H9 (cell line): ENCODE measurements at regions not wholly inside any gene's neighbourhood (a gene's known extent, or its start where the extent isn't known, plus 50 kb on each side); places are given as distances from the start of the nearest gene placed in this dataset.

Experiments
- DNase-seq: peaks from one replicate; pipeline ENCODE4 v3.0.0-alpha.2; 2017
- H2AFZ ChIP-seq: one replicate; pipeline ENCODE4 v1.6.1; 2013; ENCODE audit warnings: mild to moderate bottlenecking, low read length, control low read depth, moderate library complexity
- H2AK5ac ChIP-seq: 2 replicates; pipeline ENCODE4 v1.6.1; 2013; ENCODE audit warnings: low read length, control low read depth, mixed read lengths; ENCODE audit not compliant: insufficient read length
- H2BK120ac ChIP-seq: one replicate; pipeline ENCODE4 v1.6.1; 2013; ENCODE audit warnings: low read depth, mild to moderate bottlenecking, low read length, control low read depth, inconsistent platforms; ENCODE audit not compliant: poor library complexity, severe bottlenecking
- H2BK12ac ChIP-seq: 2 replicates; pipeline ENCODE4 v1.6.1; 2013; ENCODE audit warnings: low read length, control low read depth, mixed read lengths, low read depth; ENCODE audit not compliant: insufficient read length
- H2BK15ac ChIP-seq: 2 replicates; pipeline ENCODE4 v1.6.1; 2013; ENCODE audit warnings: low read depth, low read length, control low read depth
- H2BK20ac ChIP-seq: one replicate; pipeline ENCODE4 v1.6.1; 2013; ENCODE audit warnings: low read depth, mild to moderate bottlenecking, low read length, control low read depth, inconsistent platforms; ENCODE audit not compliant: poor library complexity, severe bottlenecking
- H2BK5ac ChIP-seq: 2 replicates; pipeline ENCODE4 v1.6.1; 2013; ENCODE audit warnings: low read length, control low read depth, mixed read lengths; ENCODE audit not compliant: insufficient read length
- H3K14ac ChIP-seq: 2 replicates; pipeline ENCODE4 v1.6.1; 2013; ENCODE audit warnings: low read length, control low read depth; ENCODE audit not compliant: insufficient read depth
- H3K18ac ChIP-seq: 2 replicates; pipeline ENCODE4 v1.6.1; 2013; ENCODE audit warnings: low read depth, mild to moderate bottlenecking, mixed read lengths, low read length, control low read depth; ENCODE audit not compliant: insufficient read length
- H3K23ac ChIP-seq: 2 replicates; pipeline ENCODE4 v1.6.1; 2013; ENCODE audit warnings: low read length, control low read depth, mixed read lengths, low read depth; ENCODE audit not compliant: insufficient read length
- H3K23me2 ChIP-seq: 2 replicates; pipeline ENCODE4 v1.6.1; 2013; ENCODE audit warnings: low read depth, mild to moderate bottlenecking, mixed read lengths, low read length, control low read depth; ENCODE audit not compliant: insufficient read length, poor library complexity, severe bottlenecking
- H3K27ac ChIP-seq: 2 replicates; pipeline ENCODE4 v1.5.1; 2013; ENCODE audit warnings: low read length, control low read depth, mixed read lengths, low read depth; ENCODE audit not compliant: insufficient read length
- H3K27me3 ChIP-seq: 2 replicates; pipeline ENCODE4 v1.6.1; 2013; ENCODE audit warnings: low read length, control low read depth, inconsistent platforms; ENCODE audit not compliant: insufficient read depth
- H3K4ac ChIP-seq: 2 replicates; pipeline ENCODE4 v1.6.1; 2013; ENCODE audit warnings: low read depth, mild to moderate bottlenecking, control low read depth, inconsistent platforms, low read length, moderate library complexity
- H3K4me1 ChIP-seq: 2 replicates; pipeline ENCODE4 v1.6.1; 2013; ENCODE audit warnings: low read length, control low read depth, inconsistent platforms; ENCODE audit not compliant: insufficient read depth
- H3K4me2 ChIP-seq: 2 replicates; pipeline ENCODE4 v1.6.1; 2013; ENCODE audit warnings: low read length, control low read depth, mixed read lengths; ENCODE audit not compliant: insufficient read length, insufficient read depth
- H3K56ac ChIP-seq: 2 replicates; pipeline ENCODE4 v1.6.1; 2013; ENCODE audit warnings: low read depth, mild to moderate bottlenecking, mixed read lengths, low read length, control low read depth; ENCODE audit not compliant: insufficient read length
- H3K79me1 ChIP-seq: 2 replicates; pipeline ENCODE4 v1.6.1; 2013; ENCODE audit warnings: low read depth, mild to moderate bottlenecking, moderate library complexity, low read length, control low read depth, inconsistent platforms; ENCODE audit not compliant: insufficient read depth, poor library complexity, severe bottlenecking
- H3K79me2 ChIP-seq: 2 replicates; pipeline ENCODE4 v1.6.1; 2013; ENCODE audit warnings: low read length, control low read depth, inconsistent platforms; ENCODE audit not compliant: insufficient read depth
- H3K9ac ChIP-seq: 2 replicates; pipeline ENCODE4 v1.6.1; 2013; ENCODE audit warnings: low read length, control low read depth, mixed read lengths; ENCODE audit not compliant: insufficient read length; ENCODE audit errors: extremely low read depth
- H3K9me3 ChIP-seq: one replicate; pipeline ENCODE4 v1.6.1; 2013; ENCODE audit warnings: low read depth, low read length, inconsistent platforms; ENCODE audit not compliant: control insufficient read depth
- H3T11ph ChIP-seq: one replicate; pipeline ENCODE4 v1.6.1; 2013; ENCODE audit warnings: mild to moderate bottlenecking, low read length, control low read depth, inconsistent platforms
- H4K20me1 ChIP-seq: one replicate; pipeline ENCODE4 v1.6.1; 2013; ENCODE audit not compliant: control insufficient read depth, insufficient read length, insufficient read depth
- H4K5ac ChIP-seq: 2 replicates; pipeline ENCODE4 v1.6.1; 2013; ENCODE audit warnings: low read depth, mild to moderate bottlenecking, mixed read lengths, low read length, control low read depth; ENCODE audit not compliant: insufficient read length
- H4K8ac ChIP-seq: replicated peaks from 2 replicates; pipeline ENCODE4 v1.6.1; 2013; ENCODE audit warnings: low read length, control low read depth, mixed read lengths, low read depth; ENCODE audit not compliant: insufficient read length
- H4K91ac ChIP-seq: 2 replicates; pipeline ENCODE4 v1.6.1; 2013; ENCODE audit warnings: low read depth, mild to moderate bottlenecking, moderate library complexity, mixed read lengths, low read length, control low read depth; ENCODE audit not compliant: insufficient read length
- H3K27ac Mint-ChIP-seq, 3 experiments: 2 replicates in 2 of 3; 3 replicates in 1 of 3; pipeline ENCODE4 v1.8.0; 2020 to 2021; ENCODE audit warnings: mixed read lengths in 3 of 3, mild to moderate bottlenecking in 1 of 3, moderate library complexity in 1 of 3
- H3K27me3 Mint-ChIP-seq: 2 replicates; pipeline ENCODE4 v1.8.0; 2021; ENCODE audit warnings: low read depth, mild to moderate bottlenecking, moderate library complexity, mixed read lengths
- H3K36me3 Mint-ChIP-seq, 3 experiments: 2 replicates in 2 of 3; 3 replicates in 1 of 3; pipeline ENCODE4 v1.8.0; 2020 to 2021; ENCODE audit warnings: low read depth in 3 of 3, mixed read lengths in 3 of 3; ENCODE audit not compliant: insufficient read depth in 1 of 3
- H3K4me1 Mint-ChIP-seq, 2 experiments: 2 replicates each; pipeline ENCODE4 v1.8.0; 2020; ENCODE audit warnings: mixed read lengths in 2 of 2
- H3K4me3 Mint-ChIP-seq, 2 experiments: 2 replicates in 1 of 2; 3 replicates in 1 of 2; pipeline ENCODE4 v1.8.0; 2020 to 2021; ENCODE audit warnings: mild to moderate bottlenecking in 2 of 2, mixed read lengths in 2 of 2, moderate library complexity in 1 of 2
- H3K9me3 Mint-ChIP-seq, 2 experiments: 2 replicates in 1 of 2; 3 replicates in 1 of 2; pipeline ENCODE4 v1.8.0; 2020; ENCODE audit warnings: mild to moderate bottlenecking in 2 of 2, mixed read lengths in 2 of 2, moderate library complexity in 1 of 2
- CTCF ChIP-seq: fragments of 200-600 bp; sonication (generic); conservative IDR thresholded peaks from 3 replicates; pipeline ENCODE4 v1.8.0; 2021; ENCODE audit warnings: antibody characterized with exemption, mild to moderate bottlenecking
- WGBS: extraction: QIAGEN DNeasy Blood & Tissue Kit; methylation state at CpG from one replicate; pipeline ENCODE4 v1.1.7; 2013; ENCODE audit warnings: missing lambda C conversion rate, low lambda C conversion rate, mixed read lengths; ENCODE audit not compliant: insufficient read length; ENCODE audit errors: extremely low coverage; 5-methylcytosine and 5-hydroxymethylcytosine counted together

DNA sequence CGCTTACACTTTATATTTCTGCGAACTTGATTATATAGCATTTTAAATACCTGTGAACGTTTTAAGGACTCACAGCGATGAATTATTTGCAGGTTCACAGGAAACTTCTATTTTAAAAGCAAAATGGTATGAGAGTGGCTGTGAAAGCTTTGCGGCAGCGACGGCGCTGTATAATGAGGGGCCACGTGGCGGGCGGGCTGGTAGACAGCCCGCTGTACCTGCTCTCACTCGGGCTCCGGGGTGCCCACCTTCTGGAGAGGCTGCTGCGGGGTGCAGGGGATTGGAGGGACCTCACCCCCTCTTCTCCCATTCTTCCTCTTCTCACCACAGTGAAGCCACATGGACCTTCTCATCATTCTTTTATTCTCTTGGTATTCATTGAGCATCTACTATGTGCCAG, 164.2 kb upstream of the MYL2 start:
- Histone ChIP-seq H2BK20ac (no peak overlapping the region), H2BK15ac (no peak overlapping the region), H2BK120ac (no peak overlapping the region), H3K9me3 (no peaks in the 10 kb centered on the region), H3T11ph (no peak overlapping the region), H2BK5ac (no peak overlapping the region), H4K8ac (no peak overlapping the region), H3K9ac (no peak overlapping the region), H3K4me1 (no peaks in the 10 kb centered on the region), H2AFZ (no peak overlapping the region), H3K14ac (no peak overlapping the region), H3K4ac (no peak overlapping the region), H3K18ac (no peak overlapping the region), H2BK12ac (no peak overlapping the region), H3K27me3 (no peaks in the 10 kb centered on the region), H4K5ac (no peak overlapping the region), H3K56ac (no peak overlapping the region), H4K91ac (no peak overlapping the region), H3K23me2 (no peaks in the 10 kb centered on the region), H4K20me1 (no peaks in the 10 kb centered on the region), H3K23ac (no peak overlapping the region), H3K79me1 (no peaks in the 10 kb centered on the region), H3K79me2 (no peaks in the 10 kb centered on the region), H3K27ac (no peak overlapping the region), H2AK5ac (no peak overlapping the region), H3K4me2 (no peak overlapping the region)
- H3K9me3 Mint-ChIP-seq = no peaks in the 10 kb centered on the region
- H3K36me3 Mint-ChIP-seq = peaks cover 0 to 6% (median 5%) of the 10 kb centered on the region in 3 experiments; a peak in 1 of 7 replicates
- peaks cover 28 to 38% of the 10 kb centered on the region in 2 experiments for H3K4me1 Mint-ChIP-seq
- WGBS = no CpG with 5 or more reads among the region's 15 CpGs
- no peak overlapping the region; a peak in 1 of 5 replicates for H3K4me3 Mint-ChIP-seq
- H3K27me3 Mint-ChIP-seq = peaks cover 5% of the 10 kb centered on the region; the same call in 1 of the 2 replicates
- peak overlapping the region in 2 of 3 experiments; percentile 3 to 32; a peak in 4 of 7 replicates for H3K27ac Mint-ChIP-seq
- no peak for TF ChIP-seq CTCF
- DNase-seq = no peak
